ENCODE measurements at regions not wholly inside any gene's neighbourhood (a gene's known extent, or its start where the extent isn't known, plus 50 kb on each side); places are given as distances from the start of the nearest gene placed in this dataset.

DNA sequence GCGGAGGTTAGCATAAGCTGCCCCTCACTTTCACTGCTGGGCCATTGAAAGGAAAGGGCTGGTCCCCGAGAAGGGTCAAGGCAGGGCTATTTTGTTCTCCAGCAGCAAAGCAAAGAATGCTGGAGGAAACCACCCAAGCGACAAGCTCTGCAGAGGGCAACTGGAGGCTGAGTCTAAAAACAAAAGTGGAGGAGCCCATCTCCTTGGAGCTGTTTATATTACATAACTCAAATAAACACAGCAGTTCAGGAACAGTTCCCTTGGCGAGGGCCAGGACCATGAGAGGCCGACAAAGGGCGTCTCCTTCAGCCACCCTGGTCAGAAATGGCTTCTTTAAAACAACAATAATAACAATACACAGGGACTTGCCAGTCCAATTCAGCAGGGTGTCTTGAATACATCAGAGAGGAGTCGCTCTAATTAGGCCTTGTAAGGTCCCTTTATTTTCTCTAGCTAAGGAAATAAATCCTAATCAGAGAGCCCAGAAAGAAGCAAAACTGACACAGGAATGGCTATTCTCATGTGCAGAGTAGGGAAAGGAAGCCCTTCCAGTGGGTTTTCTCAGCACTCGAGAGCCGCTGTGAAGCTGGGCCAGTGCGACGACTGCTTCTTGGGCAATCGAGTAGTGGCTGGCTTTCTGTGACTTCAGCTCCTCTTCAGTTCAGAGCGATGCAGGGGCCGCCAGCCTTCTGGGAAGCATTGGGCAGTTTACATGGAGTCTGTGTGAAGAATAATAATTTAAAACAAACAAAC lies 57.0 kb upstream of the TARBP1 start:
- no peak for DNase-seq

DNA sequence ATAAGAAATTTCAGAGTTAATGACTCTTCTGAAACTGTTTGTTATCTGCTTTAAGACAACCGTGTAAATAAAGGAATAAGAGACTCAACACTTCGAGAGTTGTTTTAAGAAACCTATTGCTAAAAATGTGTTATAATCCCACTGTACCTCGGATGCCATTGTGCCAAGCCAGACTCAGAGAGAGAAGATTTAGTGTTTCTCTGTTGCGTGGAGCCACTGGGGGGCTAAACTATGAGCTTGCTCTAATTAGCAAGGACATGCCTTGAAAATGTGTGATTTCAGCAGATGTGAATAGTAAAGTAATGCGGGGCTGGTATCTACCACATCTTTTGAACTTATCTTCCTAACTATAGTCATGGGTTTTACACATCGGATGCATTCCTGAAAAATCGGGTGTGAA lies 56.2 kb upstream of the TARBP1 start:
- no peak for DNase-seq

DNA sequence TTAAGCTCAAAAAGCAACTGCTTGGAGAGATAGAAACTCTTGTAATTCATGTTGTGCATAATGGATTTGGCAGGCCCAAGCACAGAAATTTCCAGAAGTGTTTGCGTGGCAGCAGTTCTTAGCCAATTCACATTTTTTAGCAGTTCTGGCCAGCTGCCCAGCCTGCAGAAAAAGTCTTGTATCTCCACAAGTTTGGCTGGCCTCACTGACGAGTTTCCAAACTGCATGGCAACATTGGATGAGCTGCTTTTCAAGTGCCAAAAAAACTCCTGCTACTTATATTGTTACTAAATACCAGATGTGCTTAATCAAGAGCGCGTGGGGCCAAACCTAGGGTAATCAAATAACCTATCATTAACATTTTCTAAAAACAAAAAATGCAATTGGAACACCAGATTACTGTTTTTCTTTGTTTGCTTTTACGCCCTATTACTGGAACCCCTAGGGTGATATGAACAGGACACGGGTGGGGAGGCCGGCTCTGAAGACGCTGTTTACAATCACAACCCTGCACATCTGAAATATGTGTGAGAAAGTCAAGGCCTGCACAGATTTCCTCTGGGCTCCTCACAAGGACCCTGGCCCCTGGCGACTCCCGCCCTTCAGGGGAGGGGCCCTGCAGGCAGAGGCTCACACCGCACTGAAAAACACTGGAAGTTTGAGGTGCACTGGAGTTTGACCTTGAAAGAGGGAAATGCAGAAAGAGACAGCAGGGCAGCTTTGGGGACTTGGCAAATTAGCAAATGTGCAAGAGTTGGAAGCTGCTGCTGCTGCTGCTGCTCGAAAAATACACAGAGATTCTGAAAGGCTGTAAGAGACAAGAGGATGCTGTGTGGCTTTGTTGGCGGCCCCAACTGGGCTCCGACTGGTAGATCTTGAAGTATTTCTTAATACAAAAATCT lies 55.2 kb upstream of the TARBP1 start:
- DNase-seq: no peak

DNA sequence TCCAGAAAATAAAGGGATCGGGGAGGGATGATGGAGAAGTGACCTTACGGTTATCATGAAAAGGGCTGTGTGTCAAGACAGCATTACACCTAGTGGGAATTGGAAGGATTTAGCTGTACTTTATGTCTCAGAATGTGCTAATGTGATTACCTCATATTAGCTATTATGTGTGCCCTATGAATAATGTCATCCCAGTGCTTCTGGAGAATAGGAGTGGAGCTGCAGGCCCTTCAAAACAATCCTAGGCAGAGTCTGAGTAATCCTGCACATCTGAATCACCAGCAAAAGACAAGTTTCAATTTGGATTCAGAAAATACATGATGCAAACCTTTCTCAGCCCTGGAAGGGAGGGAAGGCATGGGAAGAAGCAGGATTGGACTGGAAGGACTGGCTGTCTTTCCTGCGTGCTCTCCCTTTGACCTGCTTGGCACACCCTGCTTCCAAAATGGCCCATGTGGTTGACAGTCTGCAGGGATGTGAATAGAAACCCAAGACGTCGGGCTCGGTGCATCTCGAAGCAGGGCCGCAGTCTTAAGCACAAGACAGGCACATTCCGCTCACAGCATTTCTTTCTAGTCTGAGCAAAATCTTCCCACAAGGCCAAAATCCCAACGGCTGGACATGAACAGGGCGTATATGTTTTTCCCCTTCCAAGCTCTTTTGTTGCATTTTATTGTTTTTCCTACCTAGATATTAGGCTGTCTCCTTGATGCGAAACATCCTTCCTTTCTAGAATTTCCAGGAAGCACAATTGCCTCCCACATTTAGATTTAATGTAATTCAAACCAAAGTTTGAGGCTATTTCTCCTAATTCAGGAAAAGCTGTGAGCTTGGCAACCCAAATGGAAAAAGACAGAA lies 54.3 kb upstream of the TARBP1 start:
- DNase-seq: no peak

DNA sequence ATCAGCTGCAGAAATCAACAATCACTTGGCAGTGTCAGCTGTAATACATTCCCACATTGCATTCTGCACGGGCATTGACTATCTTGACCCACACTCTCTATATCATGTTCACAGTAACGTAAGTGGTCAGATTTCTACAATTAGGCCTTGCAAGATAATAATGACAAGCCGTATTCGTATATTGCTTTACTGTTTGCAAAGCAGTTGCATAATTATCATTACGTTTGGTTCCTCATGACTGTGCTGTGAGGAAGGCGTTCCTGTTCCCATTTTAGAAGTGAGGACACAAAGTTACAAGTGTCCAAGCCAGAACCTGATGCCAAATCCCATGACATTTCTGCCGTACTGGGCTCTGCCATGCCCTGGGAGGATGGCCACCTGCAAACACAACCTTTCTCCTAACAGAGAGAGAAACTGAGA lies 53.5 kb upstream of the TARBP1 start:
- no peak for DNase-seq

DNA sequence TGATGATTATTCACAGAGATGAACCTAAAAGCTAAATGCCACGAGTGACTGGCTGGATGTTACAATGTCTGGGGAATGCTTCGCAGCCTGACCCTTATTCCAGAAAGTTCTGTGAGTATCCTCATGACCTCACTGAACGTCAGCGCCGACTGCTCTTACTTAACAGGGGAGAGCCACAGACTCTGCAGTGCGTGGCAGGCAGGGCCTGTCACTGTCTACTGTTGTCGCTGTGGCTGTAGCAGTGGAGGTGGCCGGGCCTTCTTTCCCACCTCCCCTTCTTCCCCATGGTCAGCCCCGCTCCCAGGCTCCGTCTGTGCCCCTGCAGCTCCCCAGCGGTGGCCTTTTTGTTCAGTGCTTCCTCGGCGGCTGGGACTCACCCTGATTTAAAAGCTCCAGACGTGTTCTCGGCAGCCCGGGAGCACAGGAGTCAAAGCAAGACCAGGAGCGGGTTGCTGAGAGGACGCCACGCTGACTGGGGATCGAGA lies 52.2 kb upstream of the TARBP1 start:
- no peak for DNase-seq

DNA sequence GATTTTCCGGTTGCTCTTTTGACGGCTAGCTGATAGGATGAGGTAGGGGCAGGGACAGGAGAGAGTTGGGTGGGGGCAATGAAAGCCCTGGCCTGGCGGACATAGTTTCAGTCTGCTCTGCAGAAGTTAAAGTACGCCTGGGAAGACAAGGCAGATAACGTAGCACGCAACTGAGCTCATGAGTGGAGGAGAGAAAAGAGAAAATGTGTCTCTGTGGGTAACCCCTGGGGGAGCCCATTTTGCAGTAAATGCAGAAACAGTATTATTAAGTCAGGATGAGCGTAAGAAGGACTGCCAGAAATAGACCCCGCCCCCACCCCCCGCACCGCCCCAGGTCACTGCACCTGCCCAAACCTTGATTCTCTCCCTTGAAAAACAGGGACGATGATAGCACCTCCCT lies 51.7 kb upstream of the TARBP1 start:
- DNase-seq: no peak

DNA sequence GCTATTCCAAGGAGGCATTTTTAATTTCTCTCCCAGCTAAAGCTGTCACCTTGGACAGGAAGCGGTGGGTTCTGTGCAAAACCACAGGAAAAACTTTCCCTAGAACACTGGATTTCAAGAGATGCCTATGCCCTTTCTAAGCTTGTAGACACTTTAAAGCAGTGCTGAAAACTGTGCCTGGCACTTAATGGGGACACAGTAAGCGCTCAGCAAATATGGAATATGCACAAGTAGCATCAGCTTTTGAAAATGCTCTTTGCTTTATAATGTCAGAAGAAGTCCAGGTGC lies 50.9 kb upstream of the TARBP1 start:
- DNase-seq: no peak

DNA sequence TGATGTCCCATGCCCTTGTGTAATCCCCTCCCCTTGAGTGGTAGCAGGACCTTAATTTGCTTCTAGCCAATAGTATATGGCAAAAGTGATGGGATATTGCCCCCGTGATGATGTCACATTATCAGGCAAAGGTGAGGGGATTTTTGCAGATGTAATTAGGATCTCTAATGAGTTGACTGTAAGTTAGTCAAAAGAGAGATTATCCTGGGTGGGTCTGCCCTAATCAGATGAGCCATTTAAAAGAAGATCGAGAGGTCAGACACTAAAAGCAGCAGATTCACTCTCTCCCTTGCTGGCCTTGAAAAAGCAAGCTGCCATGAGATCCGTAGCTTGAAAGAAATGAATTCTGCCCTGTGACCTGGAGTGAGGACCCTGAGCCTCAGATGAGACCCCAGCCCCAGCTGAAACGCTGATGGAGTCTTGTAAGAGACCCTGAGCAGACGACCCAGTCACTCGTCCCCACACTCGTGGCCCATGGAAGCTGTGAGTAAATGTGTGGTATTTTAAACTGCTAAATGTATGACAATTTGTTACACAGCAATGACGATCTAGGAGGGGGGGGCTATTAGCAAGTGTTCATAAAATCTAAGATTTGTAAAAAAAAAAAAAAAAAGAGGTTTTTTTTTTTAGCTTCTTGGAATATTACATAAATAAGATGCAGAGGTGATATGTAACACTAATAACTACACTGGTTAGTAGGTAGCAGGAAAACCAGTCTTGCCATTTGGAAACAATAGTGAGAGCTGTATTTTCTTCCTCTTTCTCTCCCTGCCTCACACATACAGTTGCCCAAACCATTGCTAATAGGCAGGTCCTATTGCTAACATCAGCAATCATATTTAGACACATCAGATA lies 50.3 kb upstream of the TARBP1 start:
- DNase-seq: no peak

Measured in activated gamma-delta T cell treated with Interleukin-2 at 50 U/mL for 16 hours (primary cell).